T-helper 17 cell (primary cell): ENCODE measurements at regions not wholly inside any gene's neighbourhood (a gene's known extent, or its start where the extent isn't known, plus 50 kb on each side); places are given as distances from the start of the nearest gene placed in this dataset.
"Not testable (repeated sequence)": the region's sequence is repeated elsewhere in the genome, so short reads cannot be mapped to it uniquely, and the experiment has no call there.

Source experiments
- ATAC-seq: fragments of 150-1000 bp; cut with Tn5 transposase; 2 replicates; pipeline ENCODE4 v1.10.0; 2021; ENCODE audit warnings: mild to moderate bottlenecking, moderate library complexity
- DNase-seq, 3 donors: peaks; one replicate each; pipeline versions ENCODE4 v3.0.0 to v3.0.0-alpha.2; 2020 to 2021
- H3K9me3 ChIP-seq: one replicate; pipeline ENCODE4 v1.7.0; 2013; ENCODE audit warnings: low read length, mild to moderate bottlenecking; ENCODE audit not compliant: control insufficient read depth, poor library complexity, severe bottlenecking
- H3K27ac Mint-ChIP-seq: one replicate; pipeline ENCODE4 v1.8.0; 2022; ENCODE audit warnings: mild to moderate bottlenecking, moderate library complexity, mixed read lengths
- H3K27me3 Mint-ChIP-seq: one replicate; pipeline ENCODE4 v1.8.0; 2022; ENCODE audit warnings: mixed read lengths
- H3K36me3 Mint-ChIP-seq: one replicate; pipeline ENCODE4 v1.8.0; 2022; ENCODE audit warnings: low read depth, mixed read lengths
- H3K4me1 Mint-ChIP-seq: one replicate; pipeline ENCODE4 v1.8.0; 2022; ENCODE audit warnings: mild to moderate bottlenecking, mixed read lengths
- H3K4me3 Mint-ChIP-seq: one replicate; pipeline ENCODE4 v1.8.0; 2022; ENCODE audit warnings: mild to moderate bottlenecking, moderate library complexity, mixed read lengths

- Mint-ChIP-seq H3K27ac (no peak overlapping the region), H3K4me3 (no peak overlapping the region), H3K27me3 (no peaks in the 10 kb centered on the region), H3K4me1 (peaks cover 29% of the 10 kb centered on the region), H3K36me3 (no peaks in the 10 kb centered on the region)
- no peaks in the 10 kb centered on the region for H3K9me3 ChIP-seq
- ATAC-seq, result no peak
- no peak for DNase-seq
Measured at GRCh38 chr12:131600160-131600532, 110.7 kb upstream of the SFSWAP start.

DNA sequence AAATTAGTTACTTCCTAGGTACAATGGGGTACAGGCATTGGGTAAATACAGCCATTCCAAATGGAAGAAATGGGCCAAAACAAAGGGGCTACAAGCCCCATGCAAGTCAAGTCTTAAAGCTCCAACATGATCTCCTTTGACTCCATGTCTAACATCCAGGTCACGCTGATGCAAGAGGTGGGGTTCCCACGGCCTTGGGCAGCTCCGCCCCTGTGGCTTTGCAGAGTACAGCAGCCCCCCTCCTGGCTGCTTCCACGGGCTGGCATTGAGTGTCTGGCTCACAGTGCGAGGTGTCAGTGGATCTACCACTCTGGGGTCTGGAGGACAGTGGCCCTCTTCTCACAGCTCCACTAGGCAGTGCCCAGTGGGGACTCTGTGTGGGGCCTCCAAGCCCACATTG, 109.4 kb upstream of the SFSWAP start:
- H3K4me1 Mint-ChIP-seq, result peaks cover 41% of the 10 kb centered on the region
- not testable (repeated sequence) for H3K36me3 Mint-ChIP-seq, H3K27ac Mint-ChIP-seq, DNase-seq, ATAC-seq, H3K27me3 Mint-ChIP-seq, H3K9me3 ChIP-seq, H3K4me3 Mint-ChIP-seq

GRCh38 chr12:131603106-131603938, 107.6 kb upstream of the SFSWAP start:
- peak overlapping the region; percentile 85 for H3K4me3 Mint-ChIP-seq
- ATAC-seq (peak; percentile 18), DNase-seq (no peak)
- H3K9me3 ChIP-seq, result no peaks in the 10 kb centered on the region
- H3K27ac Mint-ChIP-seq, result peak overlapping the region; percentile 87
- no peaks in the 10 kb centered on the region for H3K36me3 Mint-ChIP-seq
- no peaks in the 10 kb centered on the region for H3K27me3 Mint-ChIP-seq
- peaks cover 50% of the 10 kb centered on the region for H3K4me1 Mint-ChIP-seq

DNA sequence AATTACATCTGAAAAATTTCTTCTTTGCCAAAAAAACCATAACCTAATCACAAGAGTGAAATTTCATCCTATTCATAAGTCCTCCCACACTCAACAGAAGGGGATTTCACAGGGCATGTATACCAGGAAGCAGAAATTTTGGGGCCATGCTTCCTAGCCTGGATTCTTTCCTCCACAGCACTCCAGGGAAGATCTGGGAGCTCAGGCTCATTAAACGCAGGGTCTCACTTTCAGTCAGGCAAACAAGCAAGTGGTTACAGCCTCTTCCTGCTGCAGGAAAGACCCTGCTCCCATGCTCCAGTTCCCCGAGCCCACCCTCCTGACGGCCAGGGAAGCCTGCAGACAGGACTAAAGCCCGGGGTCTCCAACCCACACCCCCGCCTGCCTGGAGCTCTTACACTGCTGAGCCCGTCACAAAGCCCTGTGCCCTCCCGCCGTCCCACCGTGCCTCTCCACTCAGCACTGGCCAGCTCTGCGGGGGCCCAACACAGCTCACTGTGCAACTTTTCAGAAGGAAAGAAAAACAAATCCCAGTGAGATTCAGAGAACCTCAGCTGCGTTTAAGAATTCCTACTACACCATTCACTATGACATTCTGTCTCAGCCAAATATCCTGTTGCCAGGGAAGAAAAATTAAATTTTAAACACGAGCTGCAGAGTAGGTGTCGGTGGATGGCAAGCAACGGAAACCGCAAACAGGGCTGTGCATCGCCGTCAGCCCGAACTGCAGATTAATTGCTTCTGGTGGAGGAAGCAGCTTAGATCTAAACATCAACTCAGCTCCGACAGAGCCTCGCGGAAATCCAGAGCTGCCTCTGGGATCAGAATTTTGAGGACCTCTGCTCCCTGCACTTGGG, 106.7 kb upstream of the SFSWAP start:
- no peaks in the 10 kb centered on the region for H3K9me3 ChIP-seq
- Mint-ChIP-seq H3K27me3 (no peaks in the 10 kb centered on the region), H3K4me3 (peak overlapping the region; percentile 85), H3K4me1 (peaks cover 46% of the 10 kb centered on the region), H3K36me3 (no peaks in the 10 kb centered on the region), H3K27ac (peak overlapping the region; percentile 87)
- ATAC-seq (peak; percentile 84), DNase-seq (peak in 1 of 3 donors; percentile 23)

DNA sequence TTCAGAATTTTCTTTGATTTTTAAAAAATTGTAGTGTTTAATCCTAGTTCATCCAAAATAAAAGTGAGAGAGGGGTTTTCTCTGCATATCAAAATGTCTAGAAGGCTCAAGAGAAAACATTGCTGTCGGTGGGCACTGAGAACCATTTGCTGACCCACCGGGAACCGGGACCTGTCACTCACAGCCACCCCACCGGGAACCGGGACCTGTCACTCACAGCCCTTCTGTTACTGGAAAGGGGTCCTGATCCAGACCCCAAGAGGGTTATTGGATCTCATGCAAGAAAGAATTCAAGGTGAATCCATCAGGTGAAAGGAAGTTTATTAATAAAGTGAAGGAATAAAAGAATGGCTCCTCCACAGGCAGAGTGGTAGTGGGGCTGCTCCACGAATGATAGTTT, 106.0 kb upstream of the SFSWAP start:
- Mint-ChIP-seq H3K36me3 (no peaks in the 10 kb centered on the region), H3K4me1 (peaks cover 46% of the 10 kb centered on the region), H3K27me3 (no peaks in the 10 kb centered on the region), H3K4me3 (peak overlapping the region; percentile 63), H3K27ac (peak overlapping the region; percentile 87)
- ATAC-seq, result no peak
- no peak for DNase-seq
- H3K9me3 ChIP-seq, result no peaks in the 10 kb centered on the region

- no peaks in the 10 kb centered on the region for H3K27me3 Mint-ChIP-seq
- peaks cover 46% of the 10 kb centered on the region for H3K4me1 Mint-ChIP-seq
- DNase-seq (no peak), ATAC-seq (no peak)
- peak overlapping the region; percentile 31 for H3K4me3 Mint-ChIP-seq
- no peaks in the 10 kb centered on the region for H3K36me3 Mint-ChIP-seq
- H3K9me3 ChIP-seq, result no peaks in the 10 kb centered on the region
- H3K27ac Mint-ChIP-seq, result no peak overlapping the region
Measured at GRCh38 chr12:131605304-131605829, 105.5 kb upstream of the SFSWAP start.

DNA sequence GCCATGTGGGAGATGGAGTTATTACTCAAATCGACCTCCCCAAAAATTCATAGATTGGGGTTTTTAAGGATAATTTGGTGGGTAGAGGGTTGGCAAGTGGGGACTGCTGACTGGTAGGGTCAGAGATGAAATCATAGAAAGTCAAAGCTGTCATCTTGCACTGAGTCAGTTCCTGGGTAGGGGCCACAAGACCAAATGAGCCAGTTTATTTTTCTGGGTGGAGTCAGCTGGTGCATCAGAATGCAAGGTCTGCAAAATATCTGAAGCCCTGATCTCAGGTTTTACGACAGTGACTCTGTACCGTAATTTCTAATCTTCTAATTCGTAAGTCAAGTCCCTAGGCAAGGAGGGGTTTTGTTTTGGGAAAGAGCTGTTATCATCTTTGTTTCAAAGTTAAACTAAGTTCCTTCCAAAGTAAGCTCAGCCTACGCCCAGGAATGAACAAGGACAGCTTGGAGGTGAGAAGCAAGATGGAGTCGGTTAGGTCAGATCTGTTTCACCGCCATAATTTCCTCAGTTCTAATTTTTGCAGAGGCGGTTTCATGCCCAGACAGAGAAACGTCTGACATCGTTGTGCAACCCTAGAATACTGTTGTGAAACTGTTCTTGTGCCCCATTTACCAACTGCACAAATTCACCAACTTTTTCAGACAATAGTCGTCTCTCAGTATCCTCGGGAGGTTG, 104.5 kb upstream of the SFSWAP start:
- no peaks in the 10 kb centered on the region for H3K9me3 ChIP-seq
- DNase-seq, result no peak
- Mint-ChIP-seq H3K27me3 (no peaks in the 10 kb centered on the region), H3K27ac (no peak overlapping the region), H3K36me3 (no peaks in the 10 kb centered on the region), H3K4me3 (peak overlapping the region; percentile 39), H3K4me1 (peaks cover 46% of the 10 kb centered on the region)
- ATAC-seq, result no peak

DNA sequence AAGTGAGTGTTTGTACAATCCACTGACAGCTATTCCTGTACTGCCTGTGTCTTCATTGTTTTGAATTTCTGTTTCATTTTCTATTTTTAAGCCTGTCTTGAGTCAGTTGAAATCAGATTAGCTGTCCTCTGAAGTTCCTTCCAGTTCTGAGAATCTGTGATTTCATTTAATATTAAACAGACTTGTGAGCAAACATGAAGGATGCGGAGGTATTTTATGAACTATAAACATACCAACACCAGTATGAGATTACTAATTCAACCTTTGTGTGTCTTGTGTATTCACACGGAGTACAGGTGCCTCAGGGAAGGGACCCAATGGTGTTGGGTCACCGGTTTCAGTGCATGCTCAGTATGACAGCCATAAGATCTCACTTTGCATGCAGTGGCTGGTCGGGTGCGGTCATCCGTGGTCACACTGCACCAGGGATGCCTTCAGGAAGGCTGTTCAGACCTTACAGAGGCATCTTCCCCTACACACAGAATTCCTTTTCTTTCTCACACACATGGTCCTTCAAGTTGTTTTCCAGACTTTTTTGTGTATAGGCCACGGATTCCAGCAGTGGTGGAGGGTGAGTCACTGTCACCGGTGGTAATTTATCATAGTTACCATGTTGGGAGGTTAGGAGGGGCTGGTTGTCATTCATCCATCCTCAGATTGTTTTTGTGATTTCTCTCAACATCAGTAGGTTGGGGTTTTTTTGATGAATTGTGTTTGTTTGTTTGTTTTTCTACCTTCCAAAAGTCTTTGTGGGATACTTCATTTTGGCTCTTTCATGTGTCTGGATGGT, 103.0 kb upstream of the SFSWAP start:
- DNase-seq (no peak), ATAC-seq (no peak)
- peak overlapping the region; percentile 65 for H3K4me3 Mint-ChIP-seq
- H3K4me1 Mint-ChIP-seq, result peaks cover 40% of the 10 kb centered on the region
- no peaks in the 10 kb centered on the region for H3K36me3 Mint-ChIP-seq
- H3K27ac Mint-ChIP-seq, result peak overlapping the region; percentile 94
- no peaks in the 10 kb centered on the region for H3K9me3 ChIP-seq
- no peaks in the 10 kb centered on the region for H3K27me3 Mint-ChIP-seq

DNA sequence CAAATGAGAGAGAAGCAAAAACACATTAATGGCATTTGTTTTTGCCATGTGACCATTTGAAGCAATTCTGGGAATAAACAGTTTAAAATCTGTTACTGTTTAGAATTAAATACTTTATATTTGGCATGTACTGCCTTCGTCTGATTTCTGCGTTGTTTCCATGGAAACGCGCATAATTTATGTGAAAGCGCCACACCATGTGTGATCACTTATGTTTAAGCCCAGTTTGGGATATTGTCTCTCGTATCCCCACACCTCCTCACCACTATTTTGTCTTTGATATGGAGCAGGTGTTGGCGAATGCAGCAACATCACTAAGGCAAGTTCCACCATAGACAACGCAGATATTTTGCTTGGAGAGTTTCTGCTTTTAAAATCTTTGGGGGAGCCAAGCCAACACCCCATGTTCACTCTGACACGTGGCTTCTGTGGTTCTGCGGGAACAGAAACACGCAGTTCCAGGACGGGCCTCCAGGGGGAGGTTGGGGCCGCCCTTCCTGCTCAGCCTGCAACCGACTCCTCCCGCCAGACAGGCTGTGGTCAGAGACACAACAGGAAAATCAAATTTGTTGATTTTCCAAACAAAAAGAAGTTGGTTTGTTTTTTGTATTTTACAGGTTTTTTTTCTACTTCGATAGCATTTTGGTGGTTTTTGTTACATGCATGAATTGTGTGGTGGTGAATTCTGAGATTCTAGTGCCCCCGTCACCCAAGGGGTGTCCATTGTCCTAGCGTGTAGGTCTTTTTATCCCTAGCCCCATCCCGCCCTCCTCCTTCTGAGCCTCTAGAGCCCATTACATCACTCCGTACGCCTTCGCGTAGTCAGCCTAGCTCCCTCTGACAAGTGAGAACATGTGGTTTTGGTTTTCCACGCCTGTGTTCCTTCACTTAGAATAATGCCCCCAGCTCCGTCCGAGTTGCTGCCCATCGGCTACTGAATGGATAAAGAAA, 101.9 kb upstream of the SFSWAP start:
- DNase-seq, result peak; percentile 26 to 41 (median 28)
- Mint-ChIP-seq H3K4me3 (no peak overlapping the region), H3K4me1 (peaks cover 35% of the 10 kb centered on the region), H3K27ac (no peak overlapping the region), H3K36me3 (no peaks in the 10 kb centered on the region), H3K27me3 (no peaks in the 10 kb centered on the region)
- H3K9me3 ChIP-seq, result no peaks in the 10 kb centered on the region
- peak; percentile 66 for ATAC-seq

DNA sequence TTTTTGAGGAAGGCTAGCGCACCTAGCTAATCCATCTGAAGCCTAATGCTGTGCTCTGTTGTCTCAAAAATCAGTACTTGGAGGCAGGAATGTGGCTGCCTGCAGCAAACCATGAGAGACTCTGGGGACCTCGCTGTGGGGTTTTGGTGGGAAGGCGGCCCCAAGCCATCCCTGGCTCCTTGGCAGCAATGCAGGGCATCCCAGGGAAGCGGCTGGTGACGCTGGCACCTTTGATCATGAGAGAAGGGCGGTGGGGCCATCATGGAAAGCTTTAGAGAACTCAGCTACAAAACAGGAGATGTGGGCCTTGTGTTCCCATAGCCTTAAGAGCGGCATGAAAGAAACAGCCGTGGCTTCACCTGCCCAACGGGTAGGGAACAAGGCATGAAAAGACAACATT, 101.1 kb upstream of the SFSWAP start:
- H3K27me3 Mint-ChIP-seq, result no peaks in the 10 kb centered on the region
- H3K27ac Mint-ChIP-seq, result no peak overlapping the region
- no peak for ATAC-seq
- H3K36me3 Mint-ChIP-seq, result no peaks in the 10 kb centered on the region
- no peaks in the 10 kb centered on the region for H3K9me3 ChIP-seq
- H3K4me1 Mint-ChIP-seq, result peaks cover 31% of the 10 kb centered on the region
- H3K4me3 Mint-ChIP-seq, result no peak overlapping the region
- no peak for DNase-seq

- no peaks in the 10 kb centered on the region for H3K9me3 ChIP-seq
- DNase-seq (no peak), ATAC-seq (no peak)
- H3K4me1 Mint-ChIP-seq, result peaks cover 28% of the 10 kb centered on the region
- H3K27me3 Mint-ChIP-seq, result no peaks in the 10 kb centered on the region
- no peak overlapping the region for H3K4me3 Mint-ChIP-seq
- H3K36me3 Mint-ChIP-seq, result no peaks in the 10 kb centered on the region
- H3K27ac Mint-ChIP-seq, result no peak overlapping the region
Measured at GRCh38 chr12:131610181-131610580, 100.7 kb upstream of the SFSWAP start.

- no peak for DNase-seq
- peaks cover 23% of the 10 kb centered on the region for H3K4me1 Mint-ChIP-seq
- H3K4me3 Mint-ChIP-seq, result no peak overlapping the region
- peaks cover under 1% of the 10 kb centered on the region for H3K27me3 Mint-ChIP-seq
- H3K9me3 ChIP-seq, result no peaks in the 10 kb centered on the region
- H3K36me3 Mint-ChIP-seq, result no peaks in the 10 kb centered on the region
- ATAC-seq, result no peak
- H3K27ac Mint-ChIP-seq, result no peak overlapping the region
Measured at GRCh38 chr12:131610891-131611290, 100.0 kb upstream of the SFSWAP start.
